SU-DHL-6 (cell line): ENCODE measurements at regions not wholly inside any gene's neighbourhood (a gene's known extent, or its start where the extent isn't known, plus 50 kb on each side); places are given as distances from the start of the nearest gene placed in this dataset.

ENCODE experiments used
- CTCF ChIP-seq: fragments of 200-600 bp; sonication (generic); IDR thresholded peaks from one replicate; pipeline ENCODE4 v1.5.1; 2017; ENCODE audit warnings: antibody characterized with exemption, mild to moderate bottlenecking, low read length, moderate library complexity; ENCODE audit not compliant: insufficient read depth, poor library complexity, severe bottlenecking
- EZH2phosphoT487 ChIP-seq: fragments of 200-600 bp; sonication (generic), shearing (Covaris generic); conservative IDR thresholded peaks from 2 replicates; pipeline ENCODE4 v1.6.1; 2018; ENCODE audit warnings: mild to moderate bottlenecking, antibody characterized with exemption, low read length, moderate library complexity, mixed read lengths

DNA sequence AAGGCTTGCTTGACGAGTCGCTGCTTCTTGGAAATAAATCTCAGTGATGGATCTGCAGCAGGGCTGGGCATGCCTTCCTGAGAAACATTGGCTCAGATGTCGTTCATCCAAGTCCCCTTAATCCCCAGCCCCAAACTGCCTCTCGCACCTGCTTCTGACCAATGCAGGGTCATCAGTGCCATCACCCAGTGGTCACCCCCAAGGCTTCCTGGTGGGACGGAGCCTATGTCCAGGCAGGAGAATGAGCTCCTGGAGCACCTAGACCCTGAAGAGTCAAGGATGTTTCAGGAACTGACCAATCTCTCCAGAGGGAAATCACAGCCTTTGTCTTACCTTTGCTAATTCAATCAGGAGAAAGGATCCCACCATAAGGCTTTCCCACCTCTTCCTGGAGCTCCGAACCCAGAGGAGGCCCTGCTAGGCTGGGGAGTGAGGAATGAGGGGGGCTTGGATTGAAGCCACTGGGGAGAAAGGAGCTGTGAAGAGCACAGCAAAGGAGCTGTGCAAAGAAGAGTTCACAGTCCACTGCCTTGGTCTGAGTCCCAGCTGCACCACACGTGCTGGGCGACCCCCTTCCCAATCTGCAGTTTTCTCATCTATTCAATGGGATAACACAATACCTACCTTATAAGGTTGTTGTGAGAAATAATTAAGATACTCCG is 416.1 kb downstream of the NPHP4 start:
- TF ChIP-seq CTCF (no peak), EZH2phosphoT487 (no peak)
